HCT116 (cell line): ENCODE measurements at regions not wholly inside any gene's neighbourhood (a gene's known extent, or its start where the extent isn't known, plus 50 kb on each side); places are given as distances from the start of the nearest gene placed in this dataset.

Experiments
- ATAC-seq: fragments of 200-7000 bp; cut with Tn5 transposase; 2 replicates; pipeline ENCODE4 v1.9.1; 2020; ENCODE audit warnings: mild to moderate bottlenecking, moderate library complexity
- BruUV-seq: library from RNA; stranded (reverse); fragments of 400-500 nt; replicated peaks from 2 replicates; lab custom pipeline; 2021; lab: Mats Ljungman, UMichigan
- CTCF ChIA-PET: fragments of 300-600 bp; sonication (Branson Sonifier 250); formaldehyde crosslinking; loops from one replicate; lab custom pipeline; 2021; ENCODE audit warnings: antibody characterized with exemption; lab: Charles Lee
- POLR2A ChIA-PET: fragments of 300-600, 350-600 bp; sonication (Branson Sonifier 250); formaldehyde crosslinking; loops from one replicate; lab custom pipeline; 2021; ENCODE audit warnings: antibody characterized with exemption; lab: Charles Lee
- RAD21 ChIA-PET, 2 experiments: fragments of 300-600 bp; sonication (Branson Sonifier 250); formaldehyde crosslinking; loops; one replicate each; lab custom pipeline; 2023; ENCODE audit warnings: low total read pairs in 2 of 2; ENCODE audit not compliant: uncharacterized antibody in 2 of 2, unreplicated experiment in 2 of 2, low non-redundant PET in 1 of 2; lab: Charles Lee
- DNase-seq: peaks from one replicate; pipeline ENCODE4 v3.0.0-alpha.2; 2010; ENCODE audit warnings: low read depth, low spot score
- H2AFZ ChIP-seq: fragments of 200-600 bp; shearing (Covaris generic), sonication (generic); 2 replicates; pipeline ENCODE4 v1.6.1; 2017; ENCODE audit warnings: low read depth, mixed run types, mixed read lengths, antibody characterized with exemption, low read length; ENCODE audit not compliant: poor library complexity, severe bottlenecking
- H3K27ac ChIP-seq: 2 replicates; pipeline ENCODE4 v1.5.1; 2012; ENCODE audit warnings: low read depth, low read length
- H3K27me3 ChIP-seq: fragments of 200-600 bp; sonication (generic); 2 replicates; pipeline ENCODE4 v1.6.1; 2016; ENCODE audit warnings: mixed run types, low read length, mixed read lengths; ENCODE audit not compliant: insufficient read depth
- H3K36me3 ChIP-seq, 2 experiments: fragments of 200-500 bp in 1 of 2; fragments of 200-600 bp in 1 of 2; sonication (Bioruptor generic) in 1 of 2; sonication (generic) in 1 of 2; 2 replicates each; pipeline versions ENCODE4 v1.5.1 to v1.6.1; 2014 to 2016; ENCODE audit warnings: low read length in 2 of 2, inconsistent platforms in 1 of 2, mixed read lengths in 1 of 2, mixed run types in 1 of 2; ENCODE audit not compliant: insufficient read depth in 2 of 2, control insufficient read depth in 1 of 2
- H3K4me1 ChIP-seq, 2 experiments: fragments of 200-600 bp in 1 of 2; sonication (generic) in 1 of 2; 2 replicates each; pipeline versions ENCODE4 v1.5.1 to v1.6.1; 2012 to 2017; ENCODE audit warnings: low read length in 2 of 2, inconsistent platforms in 1 of 2, mild to moderate bottlenecking in 1 of 2, mixed read lengths in 1 of 2, mixed run types in 1 of 2, moderate library complexity in 1 of 2; ENCODE audit not compliant: insufficient read depth in 2 of 2, control insufficient read depth in 1 of 2
- H3K4me2 ChIP-seq: fragments of 200-600 bp; sonication (generic); 2 replicates; pipeline ENCODE4 v1.6.1; 2017; ENCODE audit warnings: mixed run types, low read length, mixed read lengths
- H3K4me3 ChIP-seq, 2 experiments: fragments of 200-600 bp in 1 of 2; sonication (generic) in 1 of 2; replicated peaks in 1 of 2; 2 replicates each; pipeline ENCODE4 v1.5.1; 2011 to 2016; ENCODE audit warnings: low read length in 2 of 2, control low read depth in 1 of 2, low read depth in 1 of 2, mild to moderate bottlenecking in 1 of 2, mixed read lengths in 1 of 2, mixed run types in 1 of 2
- H3K79me2 ChIP-seq: fragments of 200-600 bp; sonication (generic); 2 replicates; pipeline ENCODE4 v1.6.1; 2017; ENCODE audit warnings: mild to moderate bottlenecking, mixed run types, low read length, moderate library complexity, mixed read lengths; ENCODE audit not compliant: insufficient read depth
- H3K9ac ChIP-seq: fragments of 200-600 bp; sonication (generic); 2 replicates; pipeline ENCODE4 v1.6.1; 2016; ENCODE audit warnings: low read length, mixed read lengths
- H3K9me2 ChIP-seq: fragments of 200-600 bp; sonication (generic), shearing (Covaris generic); 2 replicates; pipeline ENCODE4 v1.6.1; 2017; ENCODE audit warnings: mixed run types, mild to moderate bottlenecking, moderate library complexity; ENCODE audit not compliant: insufficient read depth
- H3K9me3 ChIP-seq, 2 experiments: fragments of 200-500 bp in 1 of 2; fragments of 200-600 bp in 1 of 2; sonication (Bioruptor generic) in 1 of 2; sonication (generic) in 1 of 2; 2 replicates each; pipeline ENCODE4 v1.6.1; 2014 to 2017; ENCODE audit warnings: low read length in 2 of 2, mixed read lengths in 2 of 2, inconsistent platforms in 1 of 2, low read depth in 1 of 2, mild to moderate bottlenecking in 1 of 2, mixed run types in 1 of 2, moderate library complexity in 1 of 2; ENCODE audit not compliant: control insufficient read depth in 1 of 2, insufficient read depth in 1 of 2
- H4K20me1 ChIP-seq: fragments of 200-600 bp; sonication (generic), shearing (Covaris generic); 2 replicates; pipeline ENCODE4 v1.6.1; 2017; ENCODE audit warnings: mixed run types, mild to moderate bottlenecking, moderate library complexity; ENCODE audit not compliant: insufficient read depth
- EGR1 ChIP-seq: IDR thresholded peaks from 2 replicates; pipeline ENCODE4 v1.6.1; 2012; ENCODE audit warnings: low read depth
- EZH2phosphoT487 ChIP-seq: fragments of 200-600 bp; IDR thresholded peaks from 2 replicates; pipeline ENCODE4 v1.6.1; 2018; ENCODE audit warnings: antibody characterized with exemption, borderline replicate concordance
- SIN3A ChIP-seq: IDR thresholded peaks from 2 replicates; pipeline ENCODE4 v1.6.1; 2012; ENCODE audit warnings: low read depth
- ZNF274 ChIP-seq: fragments of 200-500 bp; sonication (Bioruptor generic); IDR thresholded peaks from 2 replicates; pipeline ENCODE4 v1.6.1; 2014; ENCODE audit warnings: mild to moderate bottlenecking, low read depth, low read length, inconsistent platforms
- intact Hi-C: fragments of 100-400 bp; cut with micrococcal nuclease; formaldehyde crosslinking; loops from 2 replicates; pipeline ENCODE4 v1.10.0; 2022

DNA sequence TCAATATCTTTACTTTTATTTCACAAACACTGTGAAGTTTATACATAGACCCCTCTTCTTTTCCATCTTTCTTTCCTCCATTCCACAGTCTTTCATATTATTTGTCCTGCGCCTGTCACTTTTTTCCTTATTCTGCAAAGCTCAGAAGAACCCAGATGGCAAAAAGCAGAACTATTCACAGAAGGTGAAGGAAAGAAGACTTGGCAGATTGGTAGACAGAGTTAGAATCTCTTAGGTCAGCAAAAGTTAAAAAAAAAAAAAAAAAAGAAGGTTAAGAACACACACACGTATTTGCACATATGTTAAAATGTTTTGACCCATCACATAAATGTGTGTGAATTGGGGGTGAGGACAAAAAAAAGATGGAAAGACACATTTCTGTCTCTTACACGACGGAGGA is 50.3 kb upstream of the ABCC9 start:
- ChIA-PET CTCF (interaction anchor here (5.5 kb wide), 1 partner anchor 293 kb away, joined by 142 read pairs; no protein-coding TSS in a partner anchor), POLR2A (no interaction called here), RAD21 (no interaction called here)
- Histone ChIP-seq H3K9ac (no peak overlapping the region), H4K20me1 (no peaks in the 10 kb centered on the region), H3K9me3 (no peaks in the 10 kb centered on the region), H3K4me1 (no peaks in the 10 kb centered on the region), H3K27ac (no peak overlapping the region), H3K27me3 (no peaks in the 10 kb centered on the region; the same call in 1 of the 2 replicates), H3K79me2 (no peaks in the 10 kb centered on the region), H3K9me2 (no peaks in the 10 kb centered on the region), H2AFZ (no peak overlapping the region), H3K4me3 (no peak overlapping the region), H3K36me3 (no peaks in the 10 kb centered on the region), H3K4me2 (no peak overlapping the region)
- no peak for DNase-seq
- intact Hi-C loops, result loop anchor here (10.0 kb wide), 1 partner anchor 387 kb away; the partner anchor contains the start of gene GYS2
- ATAC-seq, result no peak
- TF ChIP-seq EZH2phosphoT487, result no peak
- no peak for TF ChIP-seq EGR1
- TF ChIP-seq ZNF274, result no peak
- no peak for TF ChIP-seq SIN3A
- no TSS peak for BruUV-seq
